Endothelial cell of umbilical vein (primary cell): ENCODE measurements at regions not wholly inside any gene's neighbourhood (a gene's known extent, or its start where the extent isn't known, plus 50 kb on each side); places are given as distances from the start of the nearest gene placed in this dataset.

Experiments
- BruUV-seq: library from RNA; stranded (reverse); fragments of 400-500 nt; replicated peaks from 2 replicates; lab custom pipeline; 2021; lab: Mats Ljungman, UMichigan
- CTCF ChIA-PET: fragments of 300-600, 350-600 bp; sonication (Branson Sonifier 250); formaldehyde crosslinking; loops from one replicate; lab custom pipeline; 2021; ENCODE audit warnings: antibody characterized with exemption, inconsistent platforms; lab: Charles Lee
- POLR2A ChIA-PET: fragments of 300-600, 350-600 bp; sonication (Branson Sonifier 250); formaldehyde crosslinking; loops from one replicate; lab custom pipeline; 2021; ENCODE audit warnings: antibody characterized with exemption, inconsistent platforms; lab: Charles Lee
- DNase-seq: peaks from one replicate; pipeline ENCODE4 v3.0.0-alpha.2; 2011; ENCODE audit warnings: low read depth, low spot score
- FAIRE-seq: peaks from 2 replicates; lab custom pipeline; 2011; peaks lifted over from hg19 to GRCh38; lab: Jason Lieb, UNC
- H2AFZ ChIP-seq: 2 replicates; pipeline ENCODE4 v1.6.0; 2012; ENCODE audit warnings: low read depth, low read length, control low read depth, inconsistent platforms
- H3K27ac ChIP-seq: 2 replicates; pipeline ENCODE4 v1.5.1; 2011; ENCODE audit warnings: low read depth, mild to moderate bottlenecking, control low read depth, low read length, moderate library complexity; ENCODE audit not compliant: insufficient read depth
- H3K27me3 ChIP-seq, 2 experiments: 2 replicates each; pipeline versions ENCODE4 v1.6.0 to v1.6.1; 2011; ENCODE audit warnings: low read length in 2 of 2, mixed read lengths in 1 of 2; ENCODE audit not compliant: control insufficient read depth in 2 of 2, insufficient read depth in 2 of 2
- H3K36me3 ChIP-seq, 2 experiments: 2 replicates in 1 of 2; 3 replicates in 1 of 2; pipeline ENCODE4 v1.5.1; 2011; ENCODE audit warnings: low read length in 2 of 2, mild to moderate bottlenecking in 1 of 2, moderate library complexity in 1 of 2; ENCODE audit not compliant: control insufficient read depth in 2 of 2, insufficient read depth in 2 of 2; ENCODE audit errors: extremely low read depth in 1 of 2
- H3K4me1 ChIP-seq: 3 replicates; pipeline ENCODE4 v1.5.1; 2011; ENCODE audit warnings: mild to moderate bottlenecking, low read length; ENCODE audit not compliant: control insufficient read depth, insufficient read depth; ENCODE audit errors: extremely low read depth
- H3K4me2 ChIP-seq: 2 replicates; pipeline ENCODE4 v1.6.1; 2011; ENCODE audit warnings: low read length, control low read depth, mixed read lengths; ENCODE audit not compliant: insufficient read depth
- H3K4me3 ChIP-seq, 3 experiments: fragments of 200-600 bp in 1 of 3; sonication (generic), shearing (Covaris generic) in 1 of 3; replicated peaks in 1 of 3; 2 replicates each; pipeline ENCODE4 v1.5.1; 2011 to 2016; ENCODE audit warnings: control low read depth in 3 of 3, low read length in 3 of 3, mild to moderate bottlenecking in 2 of 3, inconsistent platforms in 1 of 3, low read depth in 1 of 3, moderate library complexity in 1 of 3; ENCODE audit not compliant: insufficient read depth in 1 of 3
- H3K79me2 ChIP-seq: 2 replicates; pipeline ENCODE4 v1.6.0; 2012; ENCODE audit warnings: low read length, inconsistent platforms; ENCODE audit not compliant: control insufficient read depth, insufficient read depth
- H3K9ac ChIP-seq: replicated peaks from 2 replicates; pipeline ENCODE3; 2011; ENCODE audit warnings: low read length, control low read depth; ENCODE audit not compliant: insufficient read depth; ENCODE audit errors: extremely low read depth
- H3K9me1 ChIP-seq: replicated peaks from 3 replicates; pipeline ENCODE4 v1.6.0; 2011; ENCODE audit warnings: mild to moderate bottlenecking, low read length; ENCODE audit not compliant: control insufficient read depth, insufficient read depth; ENCODE audit errors: extremely low read depth
- H3K9me3 ChIP-seq: replicated peaks from 2 replicates; pipeline ENCODE4 v1.5.1; 2012; ENCODE audit warnings: low read length, inconsistent platforms; ENCODE audit not compliant: control insufficient read depth, insufficient read depth
- H4K20me1 ChIP-seq: replicated peaks from 2 replicates; pipeline ENCODE3; 2011; ENCODE audit warnings: mild to moderate bottlenecking, low read length; ENCODE audit not compliant: control insufficient read depth, insufficient read depth; ENCODE audit errors: extremely low read depth
- CTCF ChIP-seq, 2 donors: IDR thresholded peaks; 1 replicate in 1 of 2; 2 replicates in 1 of 2; pipeline ENCODE4 v1.5.1; 2011; ENCODE audit warnings: low read length in 2 of 2, mild to moderate bottlenecking in 2 of 2, moderate library complexity in 2 of 2, control low read depth in 1 of 2, inconsistent platforms in 1 of 2, low read depth in 1 of 2; ENCODE audit not compliant: insufficient read depth in 1 of 2; ENCODE audit errors: extremely low read depth in 1 of 2
- EZH2 ChIP-seq: IDR thresholded peaks from 2 replicates; pipeline ENCODE4 v1.6.1; 2012; ENCODE audit warnings: borderline replicate concordance, low read depth, mild to moderate bottlenecking, moderate library complexity, low read length, inconsistent platforms; ENCODE audit not compliant: severe bottlenecking
- FOS ChIP-seq: IDR thresholded peaks from 2 replicates; pipeline ENCODE4 v1.6.1; 2011; ENCODE audit warnings: mild to moderate bottlenecking, low read length, moderate library complexity, borderline replicate concordance; ENCODE audit not compliant: insufficient read depth
- GATA2 ChIP-seq: IDR thresholded peaks from 2 replicates; pipeline ENCODE4 v1.7.0; 2011; ENCODE audit warnings: low read depth, mild to moderate bottlenecking, moderate library complexity, mixed read lengths, low read length; ENCODE audit not compliant: insufficient read length, insufficient read depth
- JUN ChIP-seq: IDR thresholded peaks from 2 replicates; pipeline ENCODE4 v1.6.1; 2011; ENCODE audit warnings: borderline replicate concordance, low read depth; ENCODE audit not compliant: insufficient read length, insufficient read depth
- MAX ChIP-seq: IDR thresholded peaks from 2 replicates; pipeline ENCODE4 v1.6.1; 2011; ENCODE audit not compliant: insufficient read depth, insufficient read length
- MYC ChIP-seq: IDR thresholded peaks from one replicate; pipeline ENCODE4 v1.6.1; 2011; ENCODE audit warnings: mild to moderate bottlenecking, low read depth, low read length
- POLR2A ChIP-seq: IDR thresholded peaks from 2 replicates; pipeline ENCODE4 v1.6.1; 2012; ENCODE audit warnings: low read depth, mild to moderate bottlenecking, control low read depth, low read length
- POLR2AphosphoS5 ChIP-seq: IDR thresholded peaks from 2 replicates; pipeline ENCODE4 v1.6.1; 2012; ENCODE audit warnings: low read depth, mild to moderate bottlenecking, control low read depth, low read length, moderate library complexity; ENCODE audit not compliant: insufficient read depth
- dilution Hi-C: fragments of 300-500 bp; cut with MboI; formaldehyde crosslinking; loops from one replicate; pipeline ENCODE4 v1.15.0; 2019; ENCODE audit warnings: low sequenced_read_pairs; ENCODE audit not compliant: extremely low pct_ligation_motif_present
- intact Hi-C: fragments of 100-400 bp; cut with micrococcal nuclease; formaldehyde crosslinking; loops from one replicate; pipeline ENCODE4 v1.10.0; 2022

- Histone ChIP-seq H3K27me3 (no peaks in the 10 kb centered on the region), H3K79me2 (no peaks in the 10 kb centered on the region), H3K4me3 (no peak overlapping the region), H3K36me3 (no peaks in the 10 kb centered on the region), H3K9ac (no peak overlapping the region), H3K9me1 (no peaks in the 10 kb centered on the region), H2AFZ (no peak overlapping the region), H4K20me1 (no peaks in the 10 kb centered on the region), H3K9me3 (no peaks in the 10 kb centered on the region), H3K4me2 (no peak overlapping the region), H3K4me1 (peaks cover 58% of the 10 kb centered on the region), H3K27ac (no peak overlapping the region)
- BruUV-seq: no TSS peak
- no peak for DNase-seq
- FAIRE-seq: no peak
- POLR2A ChIA-PET: no interaction called here
- CTCF ChIA-PET: no interaction called here
- dilution Hi-C loops (no loop called here), intact Hi-C loops (no loop called here)
- TF ChIP-seq MYC (no peak), GATA2 (no peak), EZH2 (no peak), JUN (no peak), FOS (no peak), MAX (no peak), CTCF (IDR thresholded peaks at IDR 0.05; ENCODE audit: extremely low read depth in 1 of 2, insufficient read depth in 1 of 2, low read depth in 1 of 2, low read length in 2 of 2) (no peak), POLR2AphosphoS5 (no peak), POLR2A (no peak)
Observed at GRCh38 chr12:28936221-28936620, 212.9 kb upstream of the FAR2 start.
